ENCODE measurements at regions not wholly inside any gene's neighbourhood (a gene's known extent, or its start where the extent isn't known, plus 50 kb on each side); places are given as distances from the start of the nearest gene placed in this dataset.

DNA sequence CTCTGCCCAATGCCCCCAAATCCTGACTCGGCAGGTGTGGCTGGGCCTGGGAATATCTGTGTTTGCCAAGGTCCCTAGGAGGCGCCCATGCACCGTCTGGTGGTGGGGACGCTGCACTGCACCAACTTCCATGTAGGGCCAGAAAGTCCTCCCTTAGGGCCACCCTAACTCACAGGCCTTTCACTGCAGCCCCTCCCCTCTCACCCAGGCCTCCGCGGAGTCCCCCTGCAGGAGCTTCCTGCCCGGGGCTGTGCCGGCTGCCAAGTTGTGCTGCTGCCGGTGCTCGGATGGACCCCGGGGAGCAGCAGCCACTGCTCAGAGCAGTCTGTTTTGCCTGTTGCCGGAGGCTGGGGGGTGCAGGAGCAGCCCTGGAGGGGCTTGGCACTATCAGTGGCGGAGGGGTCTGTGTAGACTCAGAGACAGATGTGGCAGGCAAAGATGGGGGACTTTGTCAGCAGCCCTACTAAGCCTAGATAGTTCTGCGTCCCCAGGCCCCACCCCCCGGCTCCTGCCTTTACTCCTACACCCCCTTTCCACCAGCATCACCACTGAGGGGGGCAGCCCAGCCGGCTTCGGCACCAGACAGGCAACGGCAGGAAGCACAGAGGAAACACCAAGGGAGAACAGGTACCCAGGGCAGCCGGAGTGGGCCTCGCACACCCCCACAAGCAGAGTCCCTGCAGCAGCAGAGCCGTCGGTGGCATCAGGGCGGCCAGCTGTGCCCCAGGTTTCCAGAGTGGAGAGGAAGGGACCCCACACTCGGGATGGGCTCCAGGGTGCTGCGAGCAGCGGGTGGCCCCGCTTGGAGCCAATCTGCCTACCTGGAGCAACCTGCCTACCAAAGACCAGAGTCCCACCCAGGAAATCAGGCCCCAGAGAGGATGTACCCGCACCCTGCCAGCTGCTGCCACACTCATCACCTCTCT lies 124.3 kb downstream of the TRIM29 start:
- DNase-seq (ENCODE audit: low read depth, low spot score) = peak; percentile 68

- no peak for DNase-seq (ENCODE audit: low read depth, low spot score)
Observed at GRCh38 chr11:120012245-120012644, 125.7 kb downstream of the TRIM29 start.

GRCh38 chr11:120011836-120012235 lies 126.1 kb downstream of the TRIM29 start:
- no peak for DNase-seq (ENCODE audit: low read depth, low spot score)

DNA sequence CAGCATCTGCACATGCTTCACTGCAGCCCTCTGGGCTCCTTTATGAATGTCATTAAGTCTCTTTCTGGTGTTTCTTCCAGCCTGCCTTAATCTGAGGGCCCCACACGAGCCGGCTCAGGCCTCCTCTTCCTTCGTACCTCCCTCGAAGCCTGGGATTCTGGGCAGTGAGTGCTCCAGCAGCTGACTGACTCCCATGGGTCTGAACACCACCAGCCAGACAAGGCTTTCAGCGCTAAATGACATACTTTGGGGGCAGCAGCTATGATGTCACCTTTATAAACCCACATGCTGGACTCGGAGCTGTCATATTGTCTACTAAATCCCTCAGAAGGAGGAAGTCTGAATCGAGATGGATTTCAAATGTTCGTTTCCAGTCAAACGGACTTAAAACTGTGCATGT lies 127.1 kb downstream of the TRIM29 start:
- no peak for DNase-seq (ENCODE audit: low read depth, low spot score)

DNA sequence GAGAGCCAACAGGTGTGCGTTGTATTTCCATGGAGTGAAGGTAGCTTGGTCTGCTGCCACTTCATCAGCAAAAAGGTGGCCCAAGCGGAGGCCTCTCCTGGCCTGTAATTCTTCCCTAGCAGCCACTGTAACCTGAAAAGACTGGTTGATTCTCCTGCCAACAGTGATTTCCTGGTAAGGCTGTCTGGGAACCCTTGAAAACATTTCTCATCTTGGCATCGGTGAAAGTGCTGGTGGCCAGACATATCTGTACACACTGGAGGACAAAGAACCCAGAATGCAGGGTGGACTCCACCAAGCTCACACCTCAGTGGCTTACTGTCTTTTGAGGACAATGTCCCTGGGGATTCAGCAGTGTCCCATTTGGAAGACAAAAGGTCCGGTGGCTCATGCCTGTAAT lies 128.0 kb downstream of the TRIM29 start:
- no peak for DNase-seq (ENCODE audit: low read depth, low spot score)

DNA sequence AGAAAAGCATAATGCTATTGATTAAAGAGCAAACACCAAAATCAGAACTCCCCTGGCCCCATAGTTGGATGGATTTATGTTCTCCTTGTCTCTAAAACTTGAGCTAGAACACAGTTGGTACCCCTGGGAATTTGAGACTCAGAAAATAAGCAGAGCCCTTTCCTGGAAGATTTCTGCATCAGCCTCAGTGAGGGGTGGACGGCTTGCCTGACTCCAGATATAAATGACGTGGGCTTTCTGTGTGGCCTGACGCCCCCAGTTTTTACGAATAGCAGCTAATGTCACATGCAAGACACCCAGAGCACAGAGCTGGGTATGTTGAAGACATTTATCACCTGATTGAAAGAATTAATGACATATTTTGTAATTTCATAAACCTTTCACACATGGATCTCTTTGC lies 130.8 kb downstream of the TRIM29 start:
- no peak for DNase-seq (ENCODE audit: low read depth, low spot score)

GRCh38 chr11:120004723-120005122 lies 133.2 kb downstream of the TRIM29 start:
- DNase-seq (ENCODE audit: low read depth, low spot score) = no peak

DNA sequence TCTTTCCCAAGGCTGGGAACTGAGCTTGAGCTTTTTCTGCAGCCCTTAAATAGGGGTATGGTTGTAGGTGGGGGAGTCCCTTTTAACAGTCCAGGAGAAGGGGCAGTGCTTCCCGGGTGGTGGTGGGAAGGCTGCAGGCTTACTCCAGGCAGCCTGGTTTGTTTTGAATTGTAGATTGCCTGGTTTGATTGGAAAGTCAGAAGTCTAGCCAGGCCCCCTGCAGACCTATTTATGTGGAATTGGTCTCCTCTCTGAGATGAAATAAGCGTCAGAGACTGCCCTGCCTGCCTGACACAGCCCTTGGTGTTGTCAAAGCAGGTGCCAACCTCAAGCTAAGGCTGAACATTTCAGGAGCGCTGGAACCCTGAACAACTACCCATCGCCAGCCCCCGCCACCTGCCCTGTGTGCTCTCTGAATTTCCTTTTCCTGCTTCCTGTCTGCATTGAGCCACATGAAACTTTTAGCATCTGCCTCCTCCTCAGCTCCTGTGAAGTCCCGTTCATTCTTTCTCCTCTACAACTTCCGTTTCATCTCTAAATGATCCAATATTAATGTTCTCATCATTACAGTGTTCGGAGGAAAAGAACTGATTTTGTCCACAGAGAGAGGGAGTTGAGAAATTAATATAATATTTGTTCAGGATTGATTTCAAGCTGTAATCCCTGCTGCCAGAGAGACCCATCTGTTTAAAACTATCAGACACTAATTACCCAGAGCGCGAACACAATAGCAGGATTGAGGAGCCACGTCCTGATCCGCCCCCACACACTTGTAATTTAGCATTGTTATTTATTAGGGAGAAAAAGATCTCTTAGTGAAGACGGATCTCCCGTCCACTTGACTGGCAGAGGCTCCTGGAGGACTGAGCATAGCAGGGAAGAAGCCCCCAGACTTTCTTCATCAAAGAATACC lies 136.5 kb downstream of the TRIM29 start:
- no peak for DNase-seq (ENCODE audit: low read depth, low spot score)

- no peak for DNase-seq (ENCODE audit: low read depth, low spot score)
Observed at GRCh38 chr11:119999220-119999619, 138.7 kb downstream of the TRIM29 start.

DNA sequence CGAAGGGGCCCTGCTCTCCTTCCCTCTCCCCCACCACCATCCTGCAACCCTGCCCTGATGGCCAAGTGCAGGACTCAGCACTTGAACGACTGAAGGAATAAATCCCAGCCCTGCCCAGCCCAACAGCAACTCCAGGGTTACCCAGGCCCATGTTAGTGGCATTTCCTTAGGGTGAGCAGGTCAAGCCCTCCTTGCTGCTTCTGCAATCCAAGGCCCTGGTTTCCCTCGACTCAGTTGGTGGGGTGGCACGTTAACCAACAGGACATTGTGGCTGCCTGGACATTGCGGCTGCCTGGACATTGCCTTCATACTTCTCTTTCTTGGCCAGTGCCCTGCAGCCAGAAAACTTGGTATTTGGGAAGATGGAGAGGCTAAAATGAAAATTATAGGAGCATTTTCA lies 141.4 kb downstream of the TRIM29 start:
- no peak for DNase-seq (ENCODE audit: low read depth, low spot score)

GRCh38 chr11:119995730-119996491 lies 142.0 kb downstream of the TRIM29 start:
- no peak for DNase-seq (ENCODE audit: low read depth, low spot score)

DNA sequence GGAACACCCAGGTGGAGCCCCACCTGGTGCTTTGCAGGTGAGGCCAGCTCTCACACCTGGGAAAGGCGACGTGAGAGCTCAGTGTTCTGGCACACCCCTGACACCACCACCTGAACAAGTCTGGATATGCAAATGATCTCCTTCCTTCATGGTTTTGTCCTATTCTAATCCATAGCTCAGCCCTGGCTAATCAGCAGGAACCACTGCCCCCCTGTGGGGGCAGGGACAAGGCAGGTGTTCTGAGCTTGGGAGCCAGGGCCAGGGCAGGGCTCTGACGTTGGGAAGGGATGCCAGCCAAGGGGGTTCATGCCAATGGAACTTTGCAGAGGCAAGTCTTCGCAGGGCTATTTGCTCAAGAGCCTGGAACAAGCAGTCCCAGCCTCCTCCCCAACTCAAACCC lies 144.2 kb downstream of the TRIM29 start:
- no peak for DNase-seq (ENCODE audit: low read depth, low spot score)

GRCh38 chr11:119992171-119993051 lies 145.5 kb downstream of the TRIM29 start:
- DNase-seq (ENCODE audit: low read depth, low spot score) = no peak

GRCh38 chr11:119991669-119992068 lies 146.2 kb downstream of the TRIM29 start:
- no peak for DNase-seq (ENCODE audit: low read depth, low spot score)

DNA sequence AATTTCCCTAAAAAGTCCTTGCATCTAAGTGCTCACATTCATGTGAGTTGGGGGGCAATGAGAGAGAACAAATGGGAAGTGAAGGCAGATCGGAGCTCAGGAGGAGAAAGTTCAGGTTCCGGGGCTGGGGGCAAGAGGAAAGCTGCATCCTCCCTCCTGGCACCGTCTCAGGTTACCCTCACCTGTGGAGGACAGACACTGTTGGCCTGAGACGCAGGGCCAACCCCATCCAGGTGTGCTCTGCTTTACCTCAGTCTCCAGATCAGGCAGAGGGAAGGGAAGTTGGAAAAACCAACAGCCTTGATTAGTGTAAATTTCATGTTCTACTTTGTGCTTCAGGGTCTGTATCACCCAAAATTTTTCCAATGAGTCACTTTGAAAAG lies 146.9 kb downstream of the TRIM29 start:
- no peak for DNase-seq (ENCODE audit: low read depth, low spot score)

GRCh38 chr11:119990309-119991021 lies 147.4 kb downstream of the TRIM29 start:
- no peak for DNase-seq (ENCODE audit: low read depth, low spot score)

DNA sequence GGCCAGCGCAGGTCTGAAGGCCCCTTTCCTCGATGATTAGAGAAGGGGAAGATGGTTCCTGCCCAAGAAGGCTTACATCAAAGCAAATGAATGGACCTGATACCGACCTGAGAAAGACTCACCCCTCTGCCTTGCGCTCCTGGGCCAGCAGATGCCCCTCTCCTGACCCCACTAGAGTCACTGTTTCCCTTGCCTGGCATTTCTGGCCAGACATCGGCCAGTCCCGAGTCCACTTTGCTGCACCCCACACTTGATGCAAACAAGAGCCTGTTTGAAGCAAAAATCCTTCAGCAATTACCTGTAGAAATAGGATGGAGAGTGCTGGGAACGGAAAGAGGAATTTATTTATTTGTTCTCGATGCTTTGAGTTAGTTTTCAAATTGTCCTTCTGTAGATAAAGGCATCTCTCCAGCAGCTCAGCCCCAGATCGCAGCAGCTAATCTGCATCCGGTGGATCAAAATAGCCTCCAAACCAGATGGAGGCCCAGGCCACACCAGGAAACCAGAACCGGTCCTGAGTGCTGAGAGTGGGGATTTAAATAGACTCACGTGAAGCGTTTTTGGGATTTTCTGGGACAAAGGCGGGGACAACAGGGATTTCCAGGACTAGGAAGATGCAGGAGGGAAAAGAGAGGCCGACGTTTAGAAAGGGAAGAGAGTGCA lies 148.6 kb downstream of the TRIM29 start:
- no peak for DNase-seq (ENCODE audit: low read depth, low spot score)

GRCh38 chr11:119985551-119985950 lies 152.4 kb downstream of the TRIM29 start:
- DNase-seq (ENCODE audit: low read depth, low spot score) = no peak

- no peak for DNase-seq (ENCODE audit: low read depth, low spot score)
Observed at GRCh38 chr11:119983816-119984215, 154.1 kb downstream of the TRIM29 start.

All from iPS DF 19.7 (cell line).